ENCODE measurements at regions not wholly inside any gene's neighbourhood (a gene's known extent, or its start where the extent isn't known, plus 50 kb on each side); places are given as distances from the start of the nearest gene placed in this dataset.
"Not testable (repeated sequence)": the region's sequence is repeated elsewhere in the genome, so short reads cannot be mapped to it uniquely, and the experiment has no call there.

DNA sequence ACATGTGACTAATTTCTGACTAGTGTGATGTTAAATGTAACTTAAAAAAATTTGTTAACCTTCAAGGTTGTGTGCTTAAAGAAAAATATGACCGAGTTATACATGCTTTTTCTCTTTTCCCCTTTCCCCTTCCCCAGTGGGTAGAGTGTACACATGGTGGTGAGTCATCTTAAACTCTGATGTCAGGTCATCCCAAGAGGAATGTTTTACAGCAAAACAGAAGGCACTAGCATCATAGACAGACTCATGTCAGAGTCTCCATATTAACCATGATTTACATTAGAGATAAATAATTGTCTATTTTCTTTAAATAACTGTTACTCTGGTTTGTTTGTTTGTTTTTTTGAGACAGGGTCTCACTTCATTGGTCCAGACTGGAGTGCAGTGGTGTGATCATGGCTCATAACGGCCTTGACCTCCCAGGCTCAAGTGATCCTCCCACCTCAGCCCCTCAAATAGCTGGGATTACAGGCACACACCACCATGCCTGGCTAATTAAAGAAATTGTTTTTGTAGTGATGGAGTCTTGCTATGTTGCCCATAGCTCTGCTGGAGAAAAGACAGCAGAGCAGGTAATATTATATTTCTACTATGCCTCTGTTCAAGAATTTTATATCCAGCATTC lies 160.4 kb upstream of the PCDH9 start:
- in situ Hi-C loops (cut with MboI), result no loop called here
- Histone ChIP-seq H3K4me1 (ENCODE audit: insufficient read depth) (no peaks in the 10 kb centered on the region), H4K20me1 (ENCODE audit: insufficient read depth) (no peaks in the 10 kb centered on the region), H3K36me3 (ENCODE audit: low read depth) (no peaks in the 10 kb centered on the region), H3K4me2 (ENCODE audit: unreplicated experiment) (no peak overlapping the region), H3F3A (ENCODE audit: insufficient read depth) (no peaks in the 10 kb centered on the region), H3K9me3 (ENCODE audit: low read depth) (no peaks in the 10 kb centered on the region), H3K27ac (no peak overlapping the region), H3K79me2 (ENCODE audit: insufficient read depth) (no peaks in the 10 kb centered on the region), H3K9me2 (ENCODE audit: insufficient read depth) (no peaks in the 10 kb centered on the region), H2AFZ (no peak overlapping the region), H3K9ac (no peak overlapping the region), H3K27me3 (replicated peaks; ENCODE audit: insufficient read depth) (no peaks in the 10 kb centered on the region), H3K4me3 (no peak overlapping the region)
- DNase-seq, result no peak
- TF ChIP-seq EZH2 (IDR thresholded peaks at IDR 0.05; ENCODE audit: insufficient read depth, poor library complexity, severe bottlenecking), result no peak
- no peak for TF ChIP-seq EZH2phosphoT487 (IDR thresholded peaks at IDR 0.05; ENCODE audit: insufficient read depth, low read depth)
- 0 to 8% methylated on average over 2 of the region's 2 CpGs for WGBS, 2 experiments (ENCODE audit: low coverage in 1 of 2, low lambda C conversion rate in 2 of 2, missing lambda C conversion rate in 2 of 2)

GRCh38 chr13:67389171-67389570 lies 159.0 kb upstream of the PCDH9 start:
- no peaks in the 10 kb centered on the region for H3K79me2 ChIP-seq (ENCODE audit: insufficient read depth)
- no peaks in the 10 kb centered on the region for H4K20me1 ChIP-seq (ENCODE audit: insufficient read depth)
- no peaks in the 10 kb centered on the region for H3K4me1 ChIP-seq (ENCODE audit: insufficient read depth)
- no peak overlapping the region for H2AFZ ChIP-seq
- DNase-seq, result no peak
- no peaks in the 10 kb centered on the region for H3K9me2 ChIP-seq (ENCODE audit: insufficient read depth)
- no peak overlapping the region for H3K4me2 ChIP-seq (ENCODE audit: unreplicated experiment)
- H3K4me3 ChIP-seq, result no peak overlapping the region
- H3K27me3 ChIP-seq (replicated peaks; ENCODE audit: insufficient read depth), result no peaks in the 10 kb centered on the region
- no peaks in the 10 kb centered on the region for H3F3A ChIP-seq (ENCODE audit: insufficient read depth)
- 7 to 12% methylated on average over 3 of the region's 3 CpGs for WGBS, 2 experiments (ENCODE audit: low coverage in 1 of 2, low lambda C conversion rate in 2 of 2, missing lambda C conversion rate in 2 of 2)
- H3K9ac ChIP-seq, result no peak overlapping the region
- no peaks in the 10 kb centered on the region for H3K36me3 ChIP-seq (ENCODE audit: low read depth)
- H3K27ac ChIP-seq, result no peak overlapping the region
- no peaks in the 10 kb centered on the region for H3K9me3 ChIP-seq (ENCODE audit: low read depth)
- TF ChIP-seq EZH2 (IDR thresholded peaks at IDR 0.05; ENCODE audit: insufficient read depth, poor library complexity, severe bottlenecking) (no peak), EZH2phosphoT487 (IDR thresholded peaks at IDR 0.05; ENCODE audit: insufficient read depth, low read depth) (no peak)
- in situ Hi-C loops (cut with MboI), result no loop called here

- in situ Hi-C loops (cut with MboI); H3K9ac ChIP-seq; H3K9me2 ChIP-seq (ENCODE audit: insufficient read depth); H3K4me1 ChIP-seq (ENCODE audit: insufficient read depth); H3K36me3 ChIP-seq (ENCODE audit: low read depth); H3K4me3 ChIP-seq; H3K79me2 ChIP-seq (ENCODE audit: insufficient read depth); DNase-seq; H3K9me3 ChIP-seq (ENCODE audit: low read depth); H3K27me3 ChIP-seq (replicated peaks; ENCODE audit: insufficient read depth); H2AFZ ChIP-seq; H3K4me2 ChIP-seq (ENCODE audit: unreplicated experiment); H3K27ac ChIP-seq; H3F3A ChIP-seq (ENCODE audit: insufficient read depth); H4K20me1 ChIP-seq (ENCODE audit: insufficient read depth): not testable (repeated sequence)
- 11 to 17% methylated on average over 7 of the region's 7 CpGs for WGBS, 2 experiments (ENCODE audit: low coverage in 1 of 2, low lambda C conversion rate in 2 of 2, missing lambda C conversion rate in 2 of 2)
Measured at GRCh38 chr13:67383109-67383757, 153.1 kb upstream of the PCDH9 start.

DNA sequence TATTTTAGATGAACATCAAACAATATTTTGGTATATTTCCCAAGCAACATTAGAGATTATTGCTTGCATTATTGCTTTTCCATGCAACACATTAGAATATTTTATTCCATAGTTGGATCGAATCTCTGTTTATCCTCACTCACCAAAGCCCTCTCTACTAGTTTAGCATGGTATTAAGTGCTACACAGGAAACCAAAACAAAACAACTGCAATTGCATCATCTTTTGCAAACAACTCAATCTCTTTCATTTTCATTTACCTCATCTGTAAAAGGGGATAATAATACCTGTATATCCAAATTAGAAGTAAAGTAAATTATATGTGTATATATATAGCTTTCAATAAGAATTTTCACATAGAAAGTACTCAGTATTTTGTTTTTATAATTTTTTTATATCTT lies 147.8 kb upstream of the PCDH9 start:
- Histone ChIP-seq H3K9ac (no peak overlapping the region), H4K20me1 (ENCODE audit: insufficient read depth) (no peaks in the 10 kb centered on the region), H3K27ac (no peak overlapping the region), H3K36me3 (ENCODE audit: low read depth) (no peaks in the 10 kb centered on the region), H2AFZ (no peak overlapping the region), H3K4me3 (no peak overlapping the region), H3K79me2 (ENCODE audit: insufficient read depth) (no peaks in the 10 kb centered on the region), H3F3A (ENCODE audit: insufficient read depth) (no peaks in the 10 kb centered on the region), H3K4me1 (ENCODE audit: insufficient read depth) (no peaks in the 10 kb centered on the region), H3K9me2 (ENCODE audit: insufficient read depth) (no peaks in the 10 kb centered on the region), H3K9me3 (ENCODE audit: low read depth) (no peaks in the 10 kb centered on the region), H3K4me2 (ENCODE audit: unreplicated experiment) (no peak overlapping the region), H3K27me3 (replicated peaks; ENCODE audit: insufficient read depth) (no peaks in the 10 kb centered on the region)
- DNase-seq, result no peak
- 25 to 29% methylated on average over 1 of the region's 1 CpG for WGBS, 2 experiments (ENCODE audit: low coverage in 1 of 2, low lambda C conversion rate in 2 of 2, missing lambda C conversion rate in 2 of 2)
- TF ChIP-seq EZH2 (IDR thresholded peaks at IDR 0.05; ENCODE audit: insufficient read depth, poor library complexity, severe bottlenecking), result no peak
- no peak for TF ChIP-seq EZH2phosphoT487 (IDR thresholded peaks at IDR 0.05; ENCODE audit: insufficient read depth, low read depth)
- in situ Hi-C loops (cut with MboI), result no loop called here

Data from GM23248 (cell line).